Panc1 (cell line): ENCODE measurements at regions not wholly inside any gene's neighbourhood (a gene's known extent, or its start where the extent isn't known, plus 50 kb on each side); places are given as distances from the start of the nearest gene placed in this dataset.

Experiments
- POLR2AphosphoS5 ChIP-seq: IDR thresholded peaks from 2 replicates; pipeline ENCODE4 v1.6.1; 2012; ENCODE audit warnings: mild to moderate bottlenecking, low read depth, low read length, moderate library complexity
- SIN3A ChIP-seq: IDR thresholded peaks from 2 replicates; pipeline ENCODE4 v1.6.1; 2012; ENCODE audit warnings: low read depth, mild to moderate bottlenecking, low read length, moderate library complexity, borderline replicate concordance; ENCODE audit not compliant: insufficient read depth
- TCF7L2 ChIP-seq: IDR thresholded peaks from 2 replicates; pipeline ENCODE4 v1.6.1; 2011; ENCODE audit warnings: mild to moderate bottlenecking, low read depth, low read length, inconsistent platforms
- TF ChIP-seq, protein P1 (sequence below): fragments of 450-650 bp; IDR thresholded peaks from 2 replicates; pipeline ENCODE4 v1.5.1; 2017; ENCODE audit warnings: mild to moderate bottlenecking
- TF ChIP-seq, protein P2 (sequence below), 2 experiments: IDR thresholded peaks; 2 replicates each; pipeline ENCODE4 v1.6.1; 2011 to 2012; ENCODE audit warnings: low read depth in 2 of 2, control low read depth in 1 of 2, low read length in 1 of 2, mild to moderate bottlenecking in 1 of 2, moderate library complexity in 1 of 2; ENCODE audit not compliant: insufficient read depth in 1 of 2

- TF ChIP-seq, protein P1, sequence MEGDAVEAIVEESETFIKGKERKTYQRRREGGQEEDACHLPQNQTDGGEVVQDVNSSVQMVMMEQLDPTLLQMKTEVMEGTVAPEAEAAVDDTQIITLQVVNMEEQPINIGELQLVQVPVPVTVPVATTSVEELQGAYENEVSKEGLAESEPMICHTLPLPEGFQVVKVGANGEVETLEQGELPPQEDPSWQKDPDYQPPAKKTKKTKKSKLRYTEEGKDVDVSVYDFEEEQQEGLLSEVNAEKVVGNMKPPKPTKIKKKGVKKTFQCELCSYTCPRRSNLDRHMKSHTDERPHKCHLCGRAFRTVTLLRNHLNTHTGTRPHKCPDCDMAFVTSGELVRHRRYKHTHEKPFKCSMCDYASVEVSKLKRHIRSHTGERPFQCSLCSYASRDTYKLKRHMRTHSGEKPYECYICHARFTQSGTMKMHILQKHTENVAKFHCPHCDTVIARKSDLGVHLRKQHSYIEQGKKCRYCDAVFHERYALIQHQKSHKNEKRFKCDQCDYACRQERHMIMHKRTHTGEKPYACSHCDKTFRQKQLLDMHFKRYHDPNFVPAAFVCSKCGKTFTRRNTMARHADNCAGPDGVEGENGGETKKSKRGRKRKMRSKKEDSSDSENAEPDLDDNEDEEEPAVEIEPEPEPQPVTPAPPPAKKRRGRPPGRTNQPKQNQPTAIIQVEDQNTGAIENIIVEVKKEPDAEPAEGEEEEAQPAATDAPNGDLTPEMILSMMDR: no peak
- no peak for TF ChIP-seq POLR2AphosphoS5
- TF ChIP-seq TCF7L2: no peak
- TF ChIP-seq, protein P2, sequence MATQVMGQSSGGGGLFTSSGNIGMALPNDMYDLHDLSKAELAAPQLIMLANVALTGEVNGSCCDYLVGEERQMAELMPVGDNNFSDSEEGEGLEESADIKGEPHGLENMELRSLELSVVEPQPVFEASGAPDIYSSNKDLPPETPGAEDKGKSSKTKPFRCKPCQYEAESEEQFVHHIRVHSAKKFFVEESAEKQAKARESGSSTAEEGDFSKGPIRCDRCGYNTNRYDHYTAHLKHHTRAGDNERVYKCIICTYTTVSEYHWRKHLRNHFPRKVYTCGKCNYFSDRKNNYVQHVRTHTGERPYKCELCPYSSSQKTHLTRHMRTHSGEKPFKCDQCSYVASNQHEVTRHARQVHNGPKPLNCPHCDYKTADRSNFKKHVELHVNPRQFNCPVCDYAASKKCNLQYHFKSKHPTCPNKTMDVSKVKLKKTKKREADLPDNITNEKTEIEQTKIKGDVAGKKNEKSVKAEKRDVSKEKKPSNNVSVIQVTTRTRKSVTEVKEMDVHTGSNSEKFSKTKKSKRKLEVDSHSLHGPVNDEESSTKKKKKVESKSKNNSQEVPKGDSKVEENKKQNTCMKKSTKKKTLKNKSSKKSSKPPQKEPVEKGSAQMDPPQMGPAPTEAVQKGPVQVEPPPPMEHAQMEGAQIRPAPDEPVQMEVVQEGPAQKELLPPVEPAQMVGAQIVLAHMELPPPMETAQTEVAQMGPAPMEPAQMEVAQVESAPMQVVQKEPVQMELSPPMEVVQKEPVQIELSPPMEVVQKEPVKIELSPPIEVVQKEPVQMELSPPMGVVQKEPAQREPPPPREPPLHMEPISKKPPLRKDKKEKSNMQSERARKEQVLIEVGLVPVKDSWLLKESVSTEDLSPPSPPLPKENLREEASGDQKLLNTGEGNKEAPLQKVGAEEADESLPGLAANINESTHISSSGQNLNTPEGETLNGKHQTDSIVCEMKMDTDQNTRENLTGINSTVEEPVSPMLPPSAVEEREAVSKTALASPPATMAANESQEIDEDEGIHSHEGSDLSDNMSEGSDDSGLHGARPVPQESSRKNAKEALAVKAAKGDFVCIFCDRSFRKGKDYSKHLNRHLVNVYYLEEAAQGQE (IDR thresholded peaks at IDR 0.05; ENCODE audit: insufficient read depth in 1 of 2, low read depth in 2 of 2, low read length in 1 of 2): no peak
- TF ChIP-seq SIN3A: no peak
Observed at GRCh38 chr11:31940371-31941037, 129.4 kb upstream of the PAX6 start.
